ENCODE measurements at regions not wholly inside any gene's neighbourhood (a gene's known extent, or its start where the extent isn't known, plus 50 kb on each side); places are given as distances from the start of the nearest gene placed in this dataset.

DNA sequence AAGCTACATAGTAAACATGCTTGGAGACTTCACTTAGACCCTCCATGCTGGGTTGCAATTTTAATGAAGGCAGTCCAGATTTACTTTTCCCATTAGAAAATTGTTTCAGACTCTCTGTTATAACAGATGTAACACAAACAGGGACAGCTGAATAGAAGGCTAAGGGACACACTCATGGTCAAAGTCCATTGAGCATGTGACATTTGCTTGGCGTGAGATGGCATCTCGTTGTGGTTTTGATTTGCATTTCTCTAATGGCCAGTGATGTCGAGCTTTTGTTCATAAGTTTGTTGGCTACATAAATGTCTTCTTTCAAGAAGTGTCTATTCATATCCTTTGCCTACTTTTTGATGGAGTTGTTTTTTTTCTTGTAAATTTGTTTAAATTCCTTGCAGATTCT is 358.2 kb upstream of the CLNK start:
- H3K27ac Mint-ChIP-seq = no peak overlapping the region
- no peaks in the 10 kb centered on the region for H3K27me3 Mint-ChIP-seq
- H3K9me3 Mint-ChIP-seq = peaks cover 11% of the 10 kb centered on the region
- no peaks in the 10 kb centered on the region for H3K36me3 Mint-ChIP-seq (ENCODE audit: low read depth)
- H3K4me1 Mint-ChIP-seq (ENCODE audit: low read depth) = peaks cover 13% of the 10 kb centered on the region
- no peak overlapping the region for H3K4me3 Mint-ChIP-seq

DNA sequence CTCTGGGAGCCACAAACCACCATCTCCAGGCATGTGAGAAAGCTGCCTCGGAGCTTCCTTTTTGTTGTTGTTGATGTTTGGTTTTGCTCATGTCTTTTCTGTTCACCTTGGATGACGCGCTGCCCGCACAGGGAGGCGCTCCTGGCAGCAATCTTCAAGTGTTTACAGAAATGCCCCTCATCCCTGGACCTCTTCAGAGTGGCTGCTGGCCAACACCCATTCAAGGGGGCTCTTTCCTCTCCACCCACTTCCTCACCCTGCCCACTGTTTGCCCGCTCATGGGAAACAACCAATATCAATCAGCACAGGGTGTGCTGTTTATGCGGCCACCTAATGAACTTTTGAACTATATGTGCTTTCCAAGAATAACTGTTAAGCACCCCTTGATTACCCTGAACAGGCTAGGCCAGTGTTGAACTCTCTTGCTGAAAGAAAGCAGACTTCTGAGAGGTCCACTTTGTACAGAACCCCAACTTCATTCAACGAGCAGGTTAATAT is 355.1 kb upstream of the CLNK start:
- Mint-ChIP-seq H3K9me3 (no peaks in the 10 kb centered on the region), H3K27me3 (no peaks in the 10 kb centered on the region), H3K27ac (no peak overlapping the region), H3K4me1 (ENCODE audit: low read depth) (peaks cover 9% of the 10 kb centered on the region), H3K4me3 (no peak overlapping the region), H3K36me3 (ENCODE audit: low read depth) (no peaks in the 10 kb centered on the region)

- no peaks in the 10 kb centered on the region for H3K27me3 Mint-ChIP-seq
- H3K36me3 Mint-ChIP-seq (ENCODE audit: low read depth) = no peaks in the 10 kb centered on the region
- no peak overlapping the region for H3K27ac Mint-ChIP-seq
- H3K4me3 Mint-ChIP-seq = no peak overlapping the region
- no peaks in the 10 kb centered on the region for H3K9me3 Mint-ChIP-seq
- peaks cover 6% of the 10 kb centered on the region for H3K4me1 Mint-ChIP-seq (ENCODE audit: low read depth)
Measured at GRCh38 chr4:11038926-11039325, 354.4 kb upstream of the CLNK start.

- no peak overlapping the region for H3K4me3 Mint-ChIP-seq
- no peaks in the 10 kb centered on the region for H3K27me3 Mint-ChIP-seq
- no peak overlapping the region for H3K27ac Mint-ChIP-seq
- H3K9me3 Mint-ChIP-seq = no peaks in the 10 kb centered on the region
- no peaks in the 10 kb centered on the region for H3K36me3 Mint-ChIP-seq (ENCODE audit: low read depth)
- H3K4me1 Mint-ChIP-seq (ENCODE audit: low read depth) = peaks cover 4% of the 10 kb centered on the region
Measured at GRCh38 chr4:11037637-11038036, 353.1 kb upstream of the CLNK start.

DNA sequence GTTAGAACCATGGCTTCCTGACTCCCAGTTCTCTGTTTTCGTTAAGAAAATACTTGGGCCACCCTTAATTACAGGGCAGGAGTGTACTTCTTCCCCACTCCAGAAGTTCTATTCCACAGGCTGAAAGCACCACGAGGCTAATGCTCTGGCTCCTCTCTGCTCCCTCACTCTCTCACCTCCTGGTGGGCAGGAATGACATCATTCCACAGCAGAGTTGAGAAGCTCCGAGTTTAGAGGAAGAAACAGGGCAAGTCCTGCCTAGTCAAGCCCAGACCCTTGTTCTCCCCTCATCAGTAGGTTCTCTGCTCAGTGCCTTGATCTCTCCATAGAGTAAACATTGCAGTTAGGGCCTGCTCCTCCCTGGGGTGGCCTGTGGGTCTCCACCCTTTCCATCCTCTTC is 343.8 kb upstream of the CLNK start:
- H3K4me1 Mint-ChIP-seq (ENCODE audit: low read depth) = no peaks in the 10 kb centered on the region
- peaks cover 9% of the 10 kb centered on the region for H3K27me3 Mint-ChIP-seq
- H3K27ac Mint-ChIP-seq = no peak overlapping the region
- no peak overlapping the region for H3K4me3 Mint-ChIP-seq
- no peaks in the 10 kb centered on the region for H3K36me3 Mint-ChIP-seq (ENCODE audit: low read depth)
- H3K9me3 Mint-ChIP-seq = peaks cover 10% of the 10 kb centered on the region

DNA sequence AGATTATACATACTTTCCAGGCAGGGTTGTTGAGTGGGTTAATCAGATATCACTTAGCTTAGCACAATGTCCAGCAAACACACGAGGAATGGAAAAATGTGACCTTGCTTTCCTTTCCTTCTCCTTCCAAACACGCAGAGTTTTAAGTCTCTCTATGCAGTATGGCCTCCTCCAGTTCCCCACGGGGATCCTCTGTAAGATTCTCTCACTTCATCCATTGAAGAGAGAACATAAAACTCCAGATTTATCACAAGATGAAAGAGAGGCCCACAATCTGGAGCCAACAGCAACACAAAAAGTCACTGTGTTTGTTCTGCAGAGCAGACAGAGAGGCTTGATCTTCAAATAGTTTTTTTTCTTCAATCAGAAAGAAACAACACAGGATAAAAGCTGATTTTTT is 336.8 kb upstream of the CLNK start:
- H3K4me3 Mint-ChIP-seq = no peak overlapping the region
- H3K4me1 Mint-ChIP-seq (ENCODE audit: low read depth) = no peaks in the 10 kb centered on the region
- H3K27me3 Mint-ChIP-seq = peaks cover 6% of the 10 kb centered on the region
- H3K36me3 Mint-ChIP-seq (ENCODE audit: low read depth) = no peaks in the 10 kb centered on the region
- H3K9me3 Mint-ChIP-seq = peaks cover 6% of the 10 kb centered on the region
- H3K27ac Mint-ChIP-seq = no peak overlapping the region

- Mint-ChIP-seq H3K4me1 (ENCODE audit: low read depth) (no peaks in the 10 kb centered on the region), H3K36me3 (ENCODE audit: low read depth) (no peaks in the 10 kb centered on the region), H3K4me3 (no peak overlapping the region), H3K9me3 (peaks cover 6% of the 10 kb centered on the region), H3K27ac (no peak overlapping the region), H3K27me3 (peaks cover 6% of the 10 kb centered on the region)
Measured at GRCh38 chr4:11019451-11020240, 335.1 kb upstream of the CLNK start.

GRCh38 chr4:11014199-11014598 is 329.6 kb upstream of the CLNK start:
- no peaks in the 10 kb centered on the region for H3K36me3 Mint-ChIP-seq (ENCODE audit: low read depth)
- H3K27ac Mint-ChIP-seq = no peak overlapping the region
- H3K27me3 Mint-ChIP-seq = no peaks in the 10 kb centered on the region
- H3K9me3 Mint-ChIP-seq = no peaks in the 10 kb centered on the region
- no peak overlapping the region for H3K4me3 Mint-ChIP-seq
- H3K4me1 Mint-ChIP-seq (ENCODE audit: low read depth) = no peaks in the 10 kb centered on the region

DNA sequence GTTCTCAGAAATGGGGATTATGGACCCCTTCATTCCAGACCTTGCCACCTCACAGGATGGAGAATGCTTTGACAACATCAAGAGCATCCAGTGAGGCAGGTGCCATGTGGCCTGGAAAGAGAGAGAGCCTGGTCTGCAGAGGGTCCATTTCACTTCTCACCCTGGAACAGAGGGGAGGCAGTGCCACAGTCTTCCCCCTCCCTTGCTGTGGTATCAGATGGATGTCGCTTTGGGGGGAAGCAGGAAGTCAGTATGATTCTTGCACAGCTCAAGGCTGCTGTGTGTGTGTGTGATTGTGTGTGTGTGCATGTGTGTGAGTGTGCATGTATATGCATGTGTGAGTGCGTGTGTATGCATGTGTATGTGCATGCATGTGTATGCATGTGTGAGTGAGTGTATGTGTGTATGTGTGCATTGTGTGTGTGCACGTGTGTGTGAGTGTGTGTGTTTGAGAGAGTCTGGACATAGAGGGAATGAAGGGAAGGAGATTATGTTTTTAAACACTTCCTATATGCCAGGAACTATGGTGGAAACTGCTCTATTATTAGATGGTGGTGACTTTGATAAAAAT is 328.6 kb upstream of the CLNK start:
- Mint-ChIP-seq H3K4me1 (ENCODE audit: low read depth) (no peaks in the 10 kb centered on the region), H3K9me3 (no peaks in the 10 kb centered on the region), H3K36me3 (ENCODE audit: low read depth) (no peaks in the 10 kb centered on the region), H3K4me3 (no peak overlapping the region), H3K27me3 (no peaks in the 10 kb centered on the region), H3K27ac (no peak overlapping the region)

GRCh38 chr4:11011249-11011648 is 326.7 kb upstream of the CLNK start:
- no peaks in the 10 kb centered on the region for H3K9me3 Mint-ChIP-seq
- no peaks in the 10 kb centered on the region for H3K36me3 Mint-ChIP-seq (ENCODE audit: low read depth)
- H3K27me3 Mint-ChIP-seq = peaks cover 5% of the 10 kb centered on the region
- H3K27ac Mint-ChIP-seq = no peak overlapping the region
- H3K4me1 Mint-ChIP-seq (ENCODE audit: low read depth) = no peaks in the 10 kb centered on the region
- no peak overlapping the region for H3K4me3 Mint-ChIP-seq

- Mint-ChIP-seq H3K4me1 (ENCODE audit: low read depth) (no peaks in the 10 kb centered on the region), H3K36me3 (ENCODE audit: low read depth) (no peaks in the 10 kb centered on the region), H3K27me3 (peaks cover 5% of the 10 kb centered on the region), H3K27ac (no peak overlapping the region), H3K4me3 (no peak overlapping the region), H3K9me3 (no peaks in the 10 kb centered on the region)
Measured at GRCh38 chr4:11010624-11011023, 326.1 kb upstream of the CLNK start.

GRCh38 chr4:11009281-11009680 is 324.7 kb upstream of the CLNK start:
- no peaks in the 10 kb centered on the region for H3K4me1 Mint-ChIP-seq (ENCODE audit: low read depth)
- no peaks in the 10 kb centered on the region for H3K36me3 Mint-ChIP-seq (ENCODE audit: low read depth)
- H3K27ac Mint-ChIP-seq = no peak overlapping the region
- H3K27me3 Mint-ChIP-seq = peaks cover 5% of the 10 kb centered on the region
- no peak overlapping the region for H3K4me3 Mint-ChIP-seq
- no peaks in the 10 kb centered on the region for H3K9me3 Mint-ChIP-seq

- H3K4me1 Mint-ChIP-seq (ENCODE audit: low read depth) = no peaks in the 10 kb centered on the region
- no peaks in the 10 kb centered on the region for H3K9me3 Mint-ChIP-seq
- peaks cover 5% of the 10 kb centered on the region for H3K27me3 Mint-ChIP-seq
- no peaks in the 10 kb centered on the region for H3K36me3 Mint-ChIP-seq (ENCODE audit: low read depth)
- H3K4me3 Mint-ChIP-seq = no peak overlapping the region
- H3K27ac Mint-ChIP-seq = no peak overlapping the region
Measured at GRCh38 chr4:11005300-11005699, 320.7 kb upstream of the CLNK start.

- Mint-ChIP-seq H3K36me3 (ENCODE audit: low read depth) (no peaks in the 10 kb centered on the region), H3K27me3 (peaks cover 5% of the 10 kb centered on the region), H3K4me3 (no peak overlapping the region), H3K27ac (no peak overlapping the region), H3K9me3 (no peaks in the 10 kb centered on the region), H3K4me1 (ENCODE audit: low read depth) (no peaks in the 10 kb centered on the region)
Measured at GRCh38 chr4:11004818-11005217, 320.2 kb upstream of the CLNK start.

GRCh38 chr4:11002961-11003360 is 318.4 kb upstream of the CLNK start:
- H3K4me3 Mint-ChIP-seq = no peak overlapping the region

DNA sequence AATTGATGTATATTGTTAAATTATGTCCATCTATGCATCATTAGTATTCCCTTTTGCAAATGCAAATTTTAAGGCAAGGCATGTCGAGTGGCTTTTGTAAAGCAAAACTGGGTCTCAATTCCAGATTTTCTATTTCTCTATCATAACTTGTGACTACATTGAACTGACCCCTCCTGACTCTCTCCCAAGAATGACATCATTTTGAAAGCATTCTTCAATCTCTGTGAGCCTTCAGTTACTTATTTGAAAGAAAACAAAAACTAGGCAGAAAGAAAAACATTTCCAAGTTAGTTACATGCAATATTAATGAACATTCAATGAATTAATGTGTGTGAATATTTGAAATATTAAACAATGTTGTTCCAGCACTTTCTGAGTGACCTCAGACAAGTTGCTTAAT is 314.3 kb upstream of the CLNK start:
- no peaks in the 10 kb centered on the region for H3K4me1 Mint-ChIP-seq (ENCODE audit: low read depth)
- H3K27ac Mint-ChIP-seq = no peak overlapping the region
- no peak overlapping the region for H3K4me3 Mint-ChIP-seq
- no peaks in the 10 kb centered on the region for H3K36me3 Mint-ChIP-seq (ENCODE audit: low read depth)
- H3K9me3 Mint-ChIP-seq = no peaks in the 10 kb centered on the region
- no peaks in the 10 kb centered on the region for H3K27me3 Mint-ChIP-seq

More at GRCh38 chr4:11002961-11003360, 318.4 kb upstream of the CLNK start:
- Mint-ChIP-seq H3K36me3 (ENCODE audit: low read depth) (no peaks in the 10 kb centered on the region), H3K4me1 (ENCODE audit: low read depth) (no peaks in the 10 kb centered on the region), H3K27me3 (peaks cover 5% of the 10 kb centered on the region), H3K9me3 (no peaks in the 10 kb centered on the region), H3K27ac (no peak overlapping the region)
